ENCODE measurements at regions not wholly inside any gene's neighbourhood (a gene's known extent, or its start where the extent isn't known, plus 50 kb on each side); places are given as distances from the start of the nearest gene placed in this dataset.

DNA sequence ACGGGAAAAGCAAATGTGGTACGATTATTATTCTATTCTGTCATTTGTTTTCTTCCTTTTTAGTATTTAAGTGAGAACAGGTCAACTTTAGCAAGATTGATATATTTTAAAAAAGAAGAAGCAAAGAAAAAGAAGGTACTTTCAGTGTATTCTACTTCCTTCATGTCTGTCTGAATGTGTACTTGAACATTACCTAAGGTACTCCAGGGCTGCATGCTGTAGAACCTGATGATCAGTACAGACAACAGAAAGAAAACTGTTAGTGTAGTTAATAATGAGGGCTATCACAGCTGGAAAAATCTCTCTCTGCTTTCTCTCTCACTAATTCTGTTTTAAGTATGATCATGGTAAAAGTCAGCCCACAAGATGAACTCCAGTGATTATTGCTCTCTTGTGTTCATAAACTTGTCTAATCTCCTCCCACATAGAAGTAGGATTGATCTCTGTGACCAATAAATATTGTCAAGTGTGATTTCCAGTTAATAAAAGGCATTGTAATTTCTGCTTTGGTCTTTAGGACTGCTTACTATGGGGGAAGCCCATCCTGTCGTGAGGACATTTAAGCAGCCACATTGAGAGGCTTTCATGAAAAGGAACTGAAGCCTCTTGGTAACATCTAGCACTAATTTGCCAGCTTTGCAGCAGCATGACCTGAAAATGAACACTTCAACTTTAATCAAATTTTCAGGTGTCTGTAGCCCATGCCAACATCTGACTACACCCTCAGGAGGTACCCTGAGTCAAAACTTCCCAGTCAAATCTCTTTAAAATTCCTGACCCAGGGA lies 864.0 kb upstream of the ACO1 start:
- no peak for TF ChIP-seq TCF7L2 (IDR thresholded peaks at IDR 0.05; ENCODE audit: low read depth, low read length)
- TF ChIP-seq, protein P1, sequence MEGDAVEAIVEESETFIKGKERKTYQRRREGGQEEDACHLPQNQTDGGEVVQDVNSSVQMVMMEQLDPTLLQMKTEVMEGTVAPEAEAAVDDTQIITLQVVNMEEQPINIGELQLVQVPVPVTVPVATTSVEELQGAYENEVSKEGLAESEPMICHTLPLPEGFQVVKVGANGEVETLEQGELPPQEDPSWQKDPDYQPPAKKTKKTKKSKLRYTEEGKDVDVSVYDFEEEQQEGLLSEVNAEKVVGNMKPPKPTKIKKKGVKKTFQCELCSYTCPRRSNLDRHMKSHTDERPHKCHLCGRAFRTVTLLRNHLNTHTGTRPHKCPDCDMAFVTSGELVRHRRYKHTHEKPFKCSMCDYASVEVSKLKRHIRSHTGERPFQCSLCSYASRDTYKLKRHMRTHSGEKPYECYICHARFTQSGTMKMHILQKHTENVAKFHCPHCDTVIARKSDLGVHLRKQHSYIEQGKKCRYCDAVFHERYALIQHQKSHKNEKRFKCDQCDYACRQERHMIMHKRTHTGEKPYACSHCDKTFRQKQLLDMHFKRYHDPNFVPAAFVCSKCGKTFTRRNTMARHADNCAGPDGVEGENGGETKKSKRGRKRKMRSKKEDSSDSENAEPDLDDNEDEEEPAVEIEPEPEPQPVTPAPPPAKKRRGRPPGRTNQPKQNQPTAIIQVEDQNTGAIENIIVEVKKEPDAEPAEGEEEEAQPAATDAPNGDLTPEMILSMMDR (IDR thresholded peaks at IDR 0.05): no peak
